Mucosa of stomach (tissue), 1 donor: ENCODE measurements at regions not wholly inside any gene's neighbourhood (a gene's known extent, or its start where the extent isn't known, plus 50 kb on each side); places are given as distances from the start of the nearest gene placed in this dataset.

ENCODE experiments used
- H3K27me3 ChIP-seq: one replicate; pipeline ENCODE4 v1.7.0; 2013; ENCODE audit warnings: mild to moderate bottlenecking, low read length; ENCODE audit not compliant: control insufficient read depth, insufficient read depth
- H3K36me3 ChIP-seq: one replicate; pipeline ENCODE4 v1.7.0; 2013; ENCODE audit warnings: low read length; ENCODE audit not compliant: control insufficient read depth, insufficient read depth
- H3K4me1 ChIP-seq: one replicate; pipeline ENCODE4 v1.7.0; 2013; ENCODE audit warnings: mild to moderate bottlenecking, low read length; ENCODE audit not compliant: control insufficient read depth, insufficient read depth
- H3K4me3 ChIP-seq: one replicate; pipeline ENCODE4 v1.7.0; 2013; ENCODE audit warnings: low read length
- H3K9ac ChIP-seq: one replicate; pipeline ENCODE4 v1.7.0; 2013; ENCODE audit warnings: mild to moderate bottlenecking, low read length, moderate library complexity
- H3K9me3 ChIP-seq: one replicate; pipeline ENCODE4 v1.7.0; 2013; ENCODE audit warnings: mild to moderate bottlenecking, low read length, moderate library complexity; ENCODE audit not compliant: control insufficient read depth
- donor health status: Pancreatic carcinoma.

DNA sequence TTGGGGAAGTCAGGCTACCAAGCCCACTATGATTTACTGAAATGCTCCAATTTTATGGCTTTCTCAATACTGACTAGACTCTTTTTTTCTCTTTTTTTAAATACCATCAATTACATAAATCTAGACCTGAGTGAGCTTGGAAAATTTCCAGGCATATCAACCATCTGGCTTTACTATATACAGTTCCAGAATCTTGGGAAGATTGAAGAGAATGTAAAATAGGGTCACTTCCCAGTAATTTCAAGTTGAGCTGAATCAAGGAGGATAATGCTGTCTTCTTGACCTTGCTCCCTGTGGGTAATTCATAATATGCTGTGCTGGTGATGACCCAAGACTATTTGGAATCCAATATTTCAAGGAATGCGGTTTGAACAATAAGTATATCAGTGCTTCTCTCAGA is 108.1 kb downstream of the MAP3K21 start:
- Histone ChIP-seq H3K9ac (no peak overlapping the region), H3K36me3 (no peaks in the 10 kb centered on the region), H3K4me3 (no peak overlapping the region), H3K9me3 (no peaks in the 10 kb centered on the region), H3K27me3 (no peaks in the 10 kb centered on the region), H3K4me1 (peaks cover under 1% of the 10 kb centered on the region)

DNA sequence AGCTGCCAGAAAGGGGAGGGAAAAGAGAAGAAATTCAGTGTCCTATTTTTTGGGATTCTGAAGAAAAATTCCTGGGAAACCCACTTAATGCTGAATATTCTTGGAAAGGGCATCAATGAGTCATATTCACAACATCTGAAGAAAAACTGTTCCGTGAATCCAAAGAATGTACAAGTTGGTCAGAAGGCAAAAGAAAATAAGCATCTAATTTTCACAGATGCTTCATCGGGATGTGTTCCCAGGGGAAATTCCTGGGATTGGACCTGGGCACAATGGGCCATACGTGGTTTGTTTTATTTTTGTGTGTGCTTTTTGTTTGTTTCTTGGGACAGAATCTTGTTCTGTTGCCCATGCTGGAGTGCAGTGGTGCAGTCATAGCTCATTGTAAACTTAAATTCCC is 112.2 kb downstream of the MAP3K21 start:
- Histone ChIP-seq H3K9ac (no peak overlapping the region), H3K27me3 (no peaks in the 10 kb centered on the region), H3K4me3 (no peak overlapping the region)

DNA sequence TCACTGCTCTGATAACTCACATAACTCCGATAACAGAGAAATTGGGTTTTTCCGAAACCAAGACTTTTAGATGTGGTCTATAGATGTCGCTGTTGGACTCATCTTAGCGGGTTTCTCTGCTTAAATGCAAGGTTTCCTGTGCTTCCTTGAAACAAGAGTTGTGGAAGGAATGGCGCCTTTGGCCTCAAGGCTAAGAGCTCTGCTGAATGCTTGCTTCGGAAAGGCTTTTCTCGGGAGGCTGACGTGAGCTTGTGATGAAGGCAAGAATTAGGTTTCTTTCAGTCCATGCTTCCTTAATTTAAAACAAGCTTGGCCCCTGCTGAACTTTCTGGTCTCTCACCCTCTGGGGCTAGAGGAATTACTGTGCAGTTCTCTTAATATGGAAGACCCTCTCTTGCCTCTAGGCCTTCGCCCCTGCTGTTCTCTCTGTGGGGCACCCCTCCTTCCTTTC is 113.5 kb downstream of the MAP3K21 start:
- no peak overlapping the region for H3K4me3 ChIP-seq

More for the DNA sequence above, 112.2 kb downstream of the MAP3K21 start:
- Histone ChIP-seq H3K9me3 (no peaks in the 10 kb centered on the region), H3K36me3 (no peaks in the 10 kb centered on the region), H3K4me1 (peaks cover 15% of the 10 kb centered on the region)

DNA sequence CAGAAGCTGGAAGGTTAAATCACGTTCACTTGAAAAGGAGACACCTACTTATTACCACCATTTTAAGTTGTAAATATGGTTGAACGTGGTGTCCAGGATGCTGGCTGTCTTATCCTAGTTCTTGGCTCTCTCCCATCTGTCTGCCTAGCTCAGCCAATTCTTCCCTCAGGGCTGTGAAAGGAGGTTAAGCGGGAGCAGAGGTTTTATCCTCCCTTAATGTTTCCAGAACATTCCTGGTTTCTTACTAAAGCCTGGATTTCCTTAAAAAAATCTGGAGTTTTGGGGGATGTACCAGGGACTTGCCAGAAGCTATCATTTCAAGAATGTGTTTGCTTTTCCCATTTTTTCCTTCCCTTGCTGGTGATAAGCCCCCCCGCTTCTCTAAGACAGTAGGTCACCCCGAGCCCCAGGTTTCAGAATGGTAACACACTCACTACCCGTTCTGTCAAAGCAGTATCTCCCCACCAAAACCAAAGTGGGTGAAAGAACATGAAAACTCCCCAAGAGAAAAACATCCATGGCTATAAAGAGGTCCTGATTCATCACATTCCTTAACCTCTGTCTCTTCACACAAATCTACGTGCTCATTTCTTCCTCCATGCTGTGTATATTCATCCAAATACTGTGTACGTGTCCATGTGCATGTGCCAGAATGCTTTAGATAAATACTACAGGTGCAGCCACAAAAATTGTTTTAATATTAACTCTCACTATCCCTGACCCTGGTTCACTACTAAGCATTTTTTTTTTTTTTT is 114.7 kb downstream of the MAP3K21 start:
- Histone ChIP-seq H3K4me1 (peaks cover 15% of the 10 kb centered on the region), H3K36me3 (no peaks in the 10 kb centered on the region), H3K27me3 (no peaks in the 10 kb centered on the region), H3K9me3 (no peaks in the 10 kb centered on the region), H3K9ac (no peak overlapping the region), H3K4me3 (no peak overlapping the region)

More for the DNA sequence above, 113.5 kb downstream of the MAP3K21 start:
- peaks cover 15% of the 10 kb centered on the region for H3K4me1 ChIP-seq
- no peak overlapping the region for H3K9ac ChIP-seq
- H3K9me3 ChIP-seq, result no peaks in the 10 kb centered on the region
- no peaks in the 10 kb centered on the region for H3K27me3 ChIP-seq
- H3K36me3 ChIP-seq, result no peaks in the 10 kb centered on the region

DNA sequence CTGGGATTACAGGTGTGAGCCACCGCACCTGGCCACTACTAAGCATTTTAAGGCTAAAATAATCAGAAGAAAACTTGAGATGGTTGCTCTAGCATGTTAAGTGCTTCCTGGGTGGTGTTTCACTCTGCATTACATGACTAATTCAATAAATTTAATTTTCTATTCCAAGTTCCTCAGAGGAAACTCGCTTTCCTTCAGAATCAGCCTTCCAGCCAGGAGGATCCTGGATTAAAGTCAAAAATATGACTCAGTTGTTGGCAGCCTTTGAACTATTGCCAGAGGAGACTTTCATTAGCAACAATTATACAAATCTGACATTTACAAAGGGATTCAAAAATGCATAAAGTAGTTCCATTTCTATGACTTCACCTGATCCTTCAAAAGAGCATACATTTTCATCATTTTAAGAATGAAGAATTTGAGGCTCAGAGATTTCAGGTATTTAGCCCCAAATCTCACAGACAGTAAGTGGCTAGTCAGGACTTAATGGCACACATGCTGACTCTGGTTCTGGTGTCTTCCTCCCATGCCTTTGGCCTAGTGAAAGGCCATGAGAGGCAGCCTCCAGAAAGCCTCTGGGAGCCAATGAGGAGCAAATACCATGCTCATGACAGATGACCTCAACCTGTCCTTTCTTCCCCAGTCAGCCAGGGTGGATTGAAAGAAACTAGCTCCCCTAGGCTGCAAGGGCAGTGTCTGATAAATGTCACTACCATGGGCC is 115.7 kb downstream of the MAP3K21 start:
- Histone ChIP-seq H3K9ac (no peak overlapping the region), H3K4me1 (peaks cover 15% of the 10 kb centered on the region), H3K36me3 (no peaks in the 10 kb centered on the region), H3K4me3 (no peak overlapping the region), H3K9me3 (no peaks in the 10 kb centered on the region), H3K27me3 (no peaks in the 10 kb centered on the region)

DNA sequence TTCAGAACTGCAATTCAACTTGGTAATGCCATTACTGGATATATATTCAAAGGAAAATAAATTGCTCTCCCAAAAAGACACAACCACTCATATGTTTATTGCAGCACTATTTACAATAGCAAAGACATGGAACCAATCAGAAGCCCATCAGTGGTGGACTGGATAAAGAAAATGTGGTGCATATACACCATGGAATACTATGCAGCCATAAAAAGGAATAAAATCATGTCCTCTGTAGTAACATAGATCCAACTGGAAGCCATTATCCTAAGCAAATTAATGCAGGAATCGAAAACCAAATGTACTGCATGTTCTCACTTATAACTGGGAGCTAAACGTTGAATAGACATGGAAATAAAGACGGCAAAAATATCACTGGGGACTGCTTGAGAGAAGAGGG is 117.0 kb downstream of the MAP3K21 start:
- Histone ChIP-seq H3K9me3 (no peaks in the 10 kb centered on the region), H3K4me1 (peaks cover 15% of the 10 kb centered on the region), H3K9ac (no peak overlapping the region), H3K36me3 (no peaks in the 10 kb centered on the region), H3K27me3 (no peaks in the 10 kb centered on the region), H3K4me3 (no peak overlapping the region)

DNA sequence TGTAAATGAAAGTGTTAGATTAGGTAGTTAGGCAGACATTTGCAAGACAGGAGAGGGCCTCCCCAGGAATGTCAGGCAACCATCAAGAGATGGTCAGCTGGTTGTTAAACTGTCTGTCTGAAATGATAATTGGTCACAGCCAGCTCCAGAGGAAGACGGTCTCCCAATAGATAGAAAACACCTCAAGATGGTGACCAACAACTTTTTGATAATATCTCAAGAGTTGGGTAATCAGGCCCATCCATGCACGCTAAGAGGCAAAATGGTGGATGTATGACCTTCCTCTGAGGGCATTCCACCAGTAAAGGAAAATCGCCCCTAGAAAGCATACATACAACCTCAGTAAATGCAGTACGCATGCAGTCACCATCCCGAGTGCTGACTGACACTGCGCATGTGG is 118.2 kb downstream of the MAP3K21 start:
- Histone ChIP-seq H3K4me3 (no peak overlapping the region), H3K27me3 (no peaks in the 10 kb centered on the region), H3K4me1 (peaks cover 14% of the 10 kb centered on the region), H3K9ac (no peak overlapping the region), H3K36me3 (no peaks in the 10 kb centered on the region), H3K9me3 (no peaks in the 10 kb centered on the region)

DNA sequence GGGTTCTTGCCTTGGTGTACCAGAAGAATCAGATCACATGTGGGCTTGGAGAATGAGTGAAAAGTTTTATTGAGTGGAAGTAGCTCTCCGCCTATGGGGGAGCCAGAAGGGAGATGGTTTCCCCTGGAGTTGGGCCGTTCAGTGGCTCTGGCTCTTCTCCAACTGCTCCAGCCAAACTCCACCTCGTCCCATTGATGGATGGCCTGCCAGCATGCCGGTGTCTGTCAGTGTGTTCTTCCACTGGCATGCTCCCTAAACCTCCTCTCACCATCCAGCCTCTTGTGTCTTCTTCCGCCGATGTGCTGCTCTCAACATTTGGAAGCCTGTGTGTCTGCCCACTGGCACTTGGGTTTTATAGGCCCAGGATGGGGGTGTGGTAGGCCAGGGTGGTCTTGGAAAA is 119.4 kb downstream of the MAP3K21 start:
- Histone ChIP-seq H3K27me3 (no peaks in the 10 kb centered on the region), H3K9ac (no peak overlapping the region), H3K36me3 (no peaks in the 10 kb centered on the region), H3K4me1 (peaks cover 5% of the 10 kb centered on the region), H3K4me3 (no peak overlapping the region), H3K9me3 (no peaks in the 10 kb centered on the region)

DNA sequence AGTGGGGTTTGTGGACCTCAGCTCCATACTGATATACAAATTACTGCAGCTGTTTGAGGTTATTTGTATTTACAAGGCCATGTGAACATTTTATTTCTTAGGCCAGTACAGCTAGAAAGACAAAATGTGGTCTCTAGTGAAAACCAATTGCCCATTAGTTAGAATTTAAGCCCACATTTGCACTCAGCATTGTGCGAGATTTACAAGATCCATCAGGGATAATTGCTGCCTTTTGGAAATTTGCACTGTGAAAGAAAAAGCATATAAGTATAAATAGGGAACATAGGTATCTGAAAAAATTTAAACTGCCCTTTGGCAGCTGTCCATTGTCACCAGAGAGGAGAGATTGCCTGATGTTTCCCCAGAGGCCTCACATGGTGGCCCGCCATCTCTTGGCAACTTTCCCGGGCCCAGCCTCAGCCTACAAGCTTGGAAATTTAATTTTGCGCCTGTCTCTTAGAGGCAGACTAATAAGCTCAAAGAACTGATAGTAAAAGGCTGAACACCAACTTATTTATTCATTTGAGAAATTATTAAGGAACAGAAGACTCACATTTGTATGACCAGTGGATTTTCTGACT is 120.7 kb downstream of the MAP3K21 start:
- no peaks in the 10 kb centered on the region for H3K9me3 ChIP-seq
- H3K9ac ChIP-seq, result no peak overlapping the region
- H3K36me3 ChIP-seq, result no peaks in the 10 kb centered on the region
- no peaks in the 10 kb centered on the region for H3K27me3 ChIP-seq
- H3K4me1 ChIP-seq, result peaks cover 10% of the 10 kb centered on the region
- H3K4me3 ChIP-seq, result no peak overlapping the region

DNA sequence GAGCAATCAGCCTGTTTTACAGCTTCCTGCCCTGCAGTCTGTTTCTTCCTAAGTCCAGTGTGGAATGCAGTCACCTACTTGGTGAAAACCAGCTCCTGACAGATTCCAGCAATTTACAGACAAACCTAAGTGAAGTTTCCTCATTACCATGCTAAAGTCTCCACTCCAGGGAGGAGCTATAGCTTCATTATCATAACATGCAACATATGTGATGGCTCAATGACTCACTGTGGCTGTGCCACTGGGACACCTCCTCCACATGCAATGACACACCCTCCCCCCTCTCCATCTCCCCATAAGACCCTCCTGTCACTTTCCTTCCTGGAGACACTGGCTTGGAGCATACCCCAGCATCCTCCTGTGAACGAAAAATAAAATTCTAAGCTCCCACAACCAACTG is 125.2 kb downstream of the MAP3K21 start:
- no peaks in the 10 kb centered on the region for H3K9me3 ChIP-seq
- no peaks in the 10 kb centered on the region for H3K27me3 ChIP-seq
- no peak overlapping the region for H3K9ac ChIP-seq
- H3K4me1 ChIP-seq, result peaks cover 16% of the 10 kb centered on the region
- H3K36me3 ChIP-seq, result no peaks in the 10 kb centered on the region
- no peak overlapping the region for H3K4me3 ChIP-seq

DNA sequence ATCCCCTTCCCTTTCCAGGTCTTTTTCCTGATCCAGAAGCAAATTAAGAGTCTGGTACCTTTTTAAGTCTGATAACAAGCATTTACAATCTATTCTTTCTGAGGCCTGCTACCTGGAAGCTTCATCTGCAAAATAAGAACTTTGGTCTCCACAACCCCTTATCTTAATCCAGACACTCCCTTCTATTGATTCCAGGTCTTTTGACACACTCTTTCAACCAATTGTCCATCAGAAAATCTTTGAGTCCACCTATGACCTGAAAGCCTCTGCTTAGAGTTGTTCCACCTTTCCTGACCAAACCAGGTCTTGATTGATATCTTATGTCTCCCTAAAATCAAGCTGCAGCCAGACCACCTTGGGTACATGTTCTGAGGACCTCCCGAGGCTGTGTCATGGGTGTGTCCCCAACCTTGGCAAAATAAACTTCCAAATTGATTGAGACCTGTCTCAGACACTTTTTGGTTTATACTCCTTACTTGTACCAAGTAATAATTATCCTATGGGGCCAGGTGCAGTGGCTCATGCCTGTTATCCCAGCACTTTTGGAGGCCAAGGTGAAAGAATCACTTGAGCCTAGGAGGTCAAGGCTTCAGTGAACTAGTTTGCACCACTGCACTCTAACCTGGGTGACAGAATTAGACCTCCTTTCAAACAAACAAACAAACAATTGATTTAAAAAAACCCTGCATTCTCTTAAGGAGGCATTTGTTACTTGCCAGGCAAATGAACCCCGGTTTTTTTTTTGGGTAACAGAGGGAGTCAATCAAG is 126.1 kb downstream of the MAP3K21 start:
- Histone ChIP-seq H3K36me3 (no peaks in the 10 kb centered on the region), H3K27me3 (no peaks in the 10 kb centered on the region), H3K4me1 (peaks cover 16% of the 10 kb centered on the region), H3K9ac (no peak overlapping the region), H3K4me3 (no peak overlapping the region), H3K9me3 (no peaks in the 10 kb centered on the region)
